ENCODE measurements at regions not wholly inside any gene's neighbourhood (a gene's known extent, or its start where the extent isn't known, plus 50 kb on each side); places are given as distances from the start of the nearest gene placed in this dataset.

DNA sequence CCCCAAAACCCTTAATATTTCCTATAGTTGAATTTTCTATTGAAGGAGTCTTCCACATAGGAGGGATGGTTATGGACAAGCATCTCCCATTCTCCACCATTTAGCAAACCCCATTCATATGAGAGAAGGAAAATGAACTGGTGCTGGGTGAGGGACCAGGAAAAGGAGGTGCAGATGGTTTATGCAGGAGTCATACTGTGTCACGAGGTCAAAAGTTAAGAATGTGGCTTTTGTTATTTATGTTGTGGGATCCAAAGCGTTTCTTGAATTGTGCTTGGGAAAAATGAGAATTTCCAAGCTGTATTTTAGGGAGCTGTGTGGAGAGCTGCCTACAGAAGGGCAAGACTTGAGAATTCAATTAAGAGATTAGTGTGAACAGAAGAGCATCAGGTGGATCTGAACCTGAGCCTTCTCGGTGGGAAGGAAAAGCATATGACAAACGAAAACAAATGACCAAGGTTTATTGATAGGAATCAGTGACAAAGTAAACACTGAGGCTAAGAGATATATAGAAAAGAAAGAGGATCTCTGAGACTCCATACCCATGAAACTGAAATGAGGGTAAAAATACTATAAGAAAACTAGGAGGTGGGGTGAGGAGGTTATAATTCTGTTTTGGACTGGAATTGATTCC lies 473.3 kb upstream of the NR2F2 start:
- Histone ChIP-seq H3K36me3 (ENCODE audit: insufficient read depth, low read length) (no peaks in the 10 kb centered on the region), H3K4me3 (ENCODE audit: low read depth in 1 of 2, low read length in 2 of 2) (no peak overlapping the region), H3K9ac (ENCODE audit: low read depth, low read length) (no peak overlapping the region), H2AFZ (ENCODE audit: low read depth, low read length) (no peak overlapping the region), H3K79me2 (ENCODE audit: insufficient read depth, low read length) (no peaks in the 10 kb centered on the region), H3K4me1 (ENCODE audit: insufficient read depth, low read length) (no peaks in the 10 kb centered on the region), H3K9me3 (ENCODE audit: insufficient read depth, low read length, severe bottlenecking) (no peaks in the 10 kb centered on the region), H3K27me3 (ENCODE audit: insufficient read depth, low read length, poor library complexity) (no peaks in the 10 kb centered on the region), H3K27ac (ENCODE audit: low read length) (no peak overlapping the region), H3K4me2 (ENCODE audit: insufficient read depth, low read length) (no peak overlapping the region), H4K20me1 (ENCODE audit: insufficient read depth, low read length) (no peaks in the 10 kb centered on the region)
- no peak for DNase-seq
- no peak for ATAC-seq (ENCODE audit: insufficient read depth, low read depth)
- TF ChIP-seq, protein P1, sequence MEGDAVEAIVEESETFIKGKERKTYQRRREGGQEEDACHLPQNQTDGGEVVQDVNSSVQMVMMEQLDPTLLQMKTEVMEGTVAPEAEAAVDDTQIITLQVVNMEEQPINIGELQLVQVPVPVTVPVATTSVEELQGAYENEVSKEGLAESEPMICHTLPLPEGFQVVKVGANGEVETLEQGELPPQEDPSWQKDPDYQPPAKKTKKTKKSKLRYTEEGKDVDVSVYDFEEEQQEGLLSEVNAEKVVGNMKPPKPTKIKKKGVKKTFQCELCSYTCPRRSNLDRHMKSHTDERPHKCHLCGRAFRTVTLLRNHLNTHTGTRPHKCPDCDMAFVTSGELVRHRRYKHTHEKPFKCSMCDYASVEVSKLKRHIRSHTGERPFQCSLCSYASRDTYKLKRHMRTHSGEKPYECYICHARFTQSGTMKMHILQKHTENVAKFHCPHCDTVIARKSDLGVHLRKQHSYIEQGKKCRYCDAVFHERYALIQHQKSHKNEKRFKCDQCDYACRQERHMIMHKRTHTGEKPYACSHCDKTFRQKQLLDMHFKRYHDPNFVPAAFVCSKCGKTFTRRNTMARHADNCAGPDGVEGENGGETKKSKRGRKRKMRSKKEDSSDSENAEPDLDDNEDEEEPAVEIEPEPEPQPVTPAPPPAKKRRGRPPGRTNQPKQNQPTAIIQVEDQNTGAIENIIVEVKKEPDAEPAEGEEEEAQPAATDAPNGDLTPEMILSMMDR (IDR thresholded peaks at IDR 0.05; ENCODE audit: borderline replicate concordance, extremely low read depth, low read length, poor library complexity, severe bottlenecking): no peak
- no peak for TF ChIP-seq EZH2 (IDR thresholded peaks at IDR 0.05; ENCODE audit: borderline replicate concordance, low read depth, low read length, severe bottlenecking)

DNA sequence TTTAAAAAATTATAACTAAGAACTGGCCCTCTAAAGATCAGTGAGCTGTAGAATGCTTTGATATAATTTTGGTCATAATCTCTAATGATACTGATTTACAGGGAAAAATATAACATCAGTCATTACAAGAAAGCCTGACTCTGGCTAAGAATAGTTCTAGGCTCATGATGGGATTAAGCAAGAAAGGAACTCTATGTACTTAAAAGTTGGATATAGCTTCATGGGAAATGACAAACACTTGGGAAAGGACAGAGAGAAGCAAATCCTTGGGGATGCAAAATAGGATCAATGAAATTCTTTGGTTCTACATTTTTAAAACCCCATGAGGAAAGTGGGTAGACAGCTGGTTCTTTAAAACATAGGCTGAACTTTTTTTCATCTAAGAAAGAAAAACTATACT lies 472.7 kb upstream of the NR2F2 start:
- Histone ChIP-seq H3K4me3 (ENCODE audit: low read depth in 1 of 2, low read length in 2 of 2) (no peak overlapping the region), H3K9ac (ENCODE audit: low read depth, low read length) (no peak overlapping the region), H3K4me2 (ENCODE audit: insufficient read depth, low read length) (no peak overlapping the region), H3K4me1 (ENCODE audit: insufficient read depth, low read length) (peaks cover 2% of the 10 kb centered on the region), H3K36me3 (ENCODE audit: insufficient read depth, low read length) (no peaks in the 10 kb centered on the region), H3K79me2 (ENCODE audit: insufficient read depth, low read length) (no peaks in the 10 kb centered on the region), H2AFZ (ENCODE audit: low read depth, low read length) (no peak overlapping the region), H3K27me3 (ENCODE audit: insufficient read depth, low read length, poor library complexity) (no peaks in the 10 kb centered on the region), H3K9me3 (ENCODE audit: insufficient read depth, low read length, severe bottlenecking) (no peaks in the 10 kb centered on the region), H4K20me1 (ENCODE audit: insufficient read depth, low read length) (no peaks in the 10 kb centered on the region), H3K27ac (ENCODE audit: low read length) (no peak overlapping the region)
- DNase-seq (no peak), ATAC-seq (ENCODE audit: insufficient read depth, low read depth) (no peak)
- TF ChIP-seq, protein P1 (IDR thresholded peaks at IDR 0.05; ENCODE audit: borderline replicate concordance, extremely low read depth, low read length, poor library complexity, severe bottlenecking): no peak

DNA sequence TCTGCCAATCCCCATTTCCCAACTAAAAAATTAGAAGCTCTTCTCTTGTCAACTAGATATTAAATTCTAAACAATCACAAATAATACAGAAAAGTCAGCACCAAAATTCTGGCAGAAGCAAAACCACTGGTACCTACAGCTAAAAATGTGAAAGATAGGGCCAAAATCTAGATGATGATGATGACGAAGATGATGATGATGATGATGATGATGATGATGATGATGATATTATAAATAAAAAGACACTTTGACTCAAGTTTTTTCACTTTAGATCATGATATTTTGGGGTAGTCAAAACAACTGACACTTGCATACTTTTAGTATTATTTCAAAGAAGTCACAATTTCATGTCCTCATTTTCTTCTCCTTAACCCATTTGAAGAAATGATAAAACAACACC lies 470.1 kb upstream of the NR2F2 start:
- H3K4me1 ChIP-seq (ENCODE audit: insufficient read depth, low read length): peaks cover 28% of the 10 kb centered on the region
- no peak overlapping the region for H2AFZ ChIP-seq (ENCODE audit: low read depth, low read length)
- no peak overlapping the region for H3K27ac ChIP-seq (ENCODE audit: low read length)
- H3K9ac ChIP-seq (ENCODE audit: low read depth, low read length): no peak overlapping the region
- H3K36me3 ChIP-seq (ENCODE audit: insufficient read depth, low read length): no peaks in the 10 kb centered on the region
- H3K79me2 ChIP-seq (ENCODE audit: insufficient read depth, low read length): no peaks in the 10 kb centered on the region
- TF ChIP-seq EZH2 (IDR thresholded peaks at IDR 0.05; ENCODE audit: borderline replicate concordance, low read depth, low read length, severe bottlenecking): no peak
- TF ChIP-seq, protein P1 (IDR thresholded peaks at IDR 0.05; ENCODE audit: borderline replicate concordance, extremely low read depth, low read length, poor library complexity, severe bottlenecking): no peak
- no peaks in the 10 kb centered on the region for H3K27me3 ChIP-seq (ENCODE audit: insufficient read depth, low read length, poor library complexity)
- no peak for ATAC-seq (ENCODE audit: insufficient read depth, low read depth)
- H3K9me3 ChIP-seq (ENCODE audit: insufficient read depth, low read length, severe bottlenecking): no peaks in the 10 kb centered on the region
- H3K4me3 ChIP-seq (ENCODE audit: low read depth in 1 of 2, low read length in 2 of 2): no peak overlapping the region
- no peaks in the 10 kb centered on the region for H4K20me1 ChIP-seq (ENCODE audit: insufficient read depth, low read length)
- no peak overlapping the region for H3K4me2 ChIP-seq (ENCODE audit: insufficient read depth, low read length)
- DNase-seq: no peak
